Calu3 (cell line): ENCODE measurements at regions not wholly inside any gene's neighbourhood (a gene's known extent, or its start where the extent isn't known, plus 50 kb on each side); places are given as distances from the start of the nearest gene placed in this dataset.

Experiments
- BruUV-seq: library from RNA; stranded (reverse); fragments of 400-500 nt; replicated peaks from 2 replicates; lab custom pipeline; 2021; lab: Mats Ljungman, UMichigan
- CTCF ChIA-PET: fragments of 300-600 bp; sonication (Branson Sonifier 250); formaldehyde crosslinking; loops from one replicate; lab custom pipeline; 2022; ENCODE audit warnings: antibody characterized with exemption; lab: Charles Lee
- DNase-seq: peaks from one replicate; pipeline ENCODE4 v3.0.0; 2022
- H3K27ac Mint-ChIP-seq: one replicate; pipeline ENCODE4 v1.8.0; 2022; ENCODE audit warnings: mixed read lengths; ENCODE audit not compliant: unreplicated experiment
- H3K27me3 Mint-ChIP-seq: one replicate; pipeline ENCODE4 v1.8.0; 2022; ENCODE audit warnings: mixed read lengths; ENCODE audit not compliant: unreplicated experiment
- H3K36me3 Mint-ChIP-seq: one replicate; pipeline ENCODE4 v1.8.0; 2022; ENCODE audit warnings: mild to moderate bottlenecking, moderate library complexity, mixed read lengths; ENCODE audit not compliant: insufficient read depth, unreplicated experiment
- H3K4me1 Mint-ChIP-seq: one replicate; pipeline ENCODE4 v1.8.0; 2022; ENCODE audit warnings: mild to moderate bottlenecking, low read depth, mixed read lengths; ENCODE audit not compliant: unreplicated experiment
- H3K4me3 Mint-ChIP-seq: one replicate; pipeline ENCODE4 v1.8.0; 2022; ENCODE audit warnings: mild to moderate bottlenecking, low read depth, moderate library complexity, mixed read lengths; ENCODE audit not compliant: unreplicated experiment
- H3K9me3 Mint-ChIP-seq: one replicate; pipeline ENCODE4 v1.8.0; 2022; ENCODE audit warnings: low read depth, mixed read lengths; ENCODE audit not compliant: unreplicated experiment
- CTCF ChIP-seq: fragments of 200-600 bp; IDR thresholded peaks from one replicate; pipeline ENCODE4 v1.8.0; 2022; ENCODE audit warnings: antibody characterized with exemption; ENCODE audit not compliant: unreplicated experiment
- intact Hi-C: fragments of 100-400 bp; cut with micrococcal nuclease; formaldehyde crosslinking; loops from one replicate; pipeline ENCODE4 v1.10.0; 2022; ENCODE audit not compliant: unreplicated experiment

GRCh38 chr15:101558221-101558941 lies 68.9 kb upstream of the PCSK6 start:
- H3K9me3 Mint-ChIP-seq, result no peaks in the 10 kb centered on the region
- intact Hi-C loops, result no loop called here
- no peak for TF ChIP-seq CTCF

GRCh38 chr15:101556273-101556672 lies 66.8 kb upstream of the PCSK6 start:
- no TSS peak for BruUV-seq
- no peaks in the 10 kb centered on the region for H3K36me3 Mint-ChIP-seq
- no peaks in the 10 kb centered on the region for H3K9me3 Mint-ChIP-seq
- H3K4me3 Mint-ChIP-seq, result no peak overlapping the region
- intact Hi-C loops, result no loop called here
- H3K27me3 Mint-ChIP-seq, result peaks cover 49% of the 10 kb centered on the region
- no peak for TF ChIP-seq CTCF
- CTCF ChIA-PET, result no interaction called here
- H3K4me1 Mint-ChIP-seq, result peaks cover 6% of the 10 kb centered on the region
- no peak overlapping the region for H3K27ac Mint-ChIP-seq
- no peak for DNase-seq

More at GRCh38 chr15:101558221-101558941, 68.9 kb upstream of the PCSK6 start:
- peaks cover 55% of the 10 kb centered on the region for H3K27me3 Mint-ChIP-seq
- H3K4me1 Mint-ChIP-seq, result peaks cover 6% of the 10 kb centered on the region
- H3K36me3 Mint-ChIP-seq, result no peaks in the 10 kb centered on the region
- CTCF ChIA-PET, result no interaction called here
- H3K4me3 Mint-ChIP-seq, result no peak overlapping the region
- H3K27ac Mint-ChIP-seq, result no peak overlapping the region
- BruUV-seq, result no TSS peak
- no peak for DNase-seq

GRCh38 chr15:101554115-101554915 lies 64.8 kb upstream of the PCSK6 start:
- H3K36me3 Mint-ChIP-seq, result no peaks in the 10 kb centered on the region
- intact Hi-C loops, result no loop called here
- no peak overlapping the region for H3K27ac Mint-ChIP-seq
- no peaks in the 10 kb centered on the region for H3K9me3 Mint-ChIP-seq
- CTCF ChIA-PET, result no interaction called here
- H3K4me3 Mint-ChIP-seq, result no peak overlapping the region
- peaks cover 49% of the 10 kb centered on the region for H3K27me3 Mint-ChIP-seq
- no peak for TF ChIP-seq CTCF
- peaks cover 6% of the 10 kb centered on the region for H3K4me1 Mint-ChIP-seq
- DNase-seq, result no peak
- BruUV-seq, result no TSS peak

GRCh38 chr15:101551696-101552591 lies 62.4 kb upstream of the PCSK6 start:
- Mint-ChIP-seq H3K36me3 (no peaks in the 10 kb centered on the region), H3K4me1 (no peaks in the 10 kb centered on the region), H3K27ac (no peak overlapping the region), H3K27me3 (peaks cover 58% of the 10 kb centered on the region), H3K4me3 (no peak overlapping the region), H3K9me3 (no peaks in the 10 kb centered on the region)
- BruUV-seq, result no TSS peak
- CTCF ChIA-PET, result no interaction called here
- no peak for DNase-seq
- no peak for TF ChIP-seq CTCF
- intact Hi-C loops, result no loop called here
